CD4-positive, alpha-beta T cell treated with Interleukin-6 for 4 hours (primary cell): ENCODE measurements at regions not wholly inside any gene's neighbourhood (a gene's known extent, or its start where the extent isn't known, plus 50 kb on each side); places are given as distances from the start of the nearest gene placed in this dataset.
"Not testable (repeated sequence)": the region's sequence is repeated elsewhere in the genome, so short reads cannot be mapped to it uniquely, and the experiment has no call there.

Source experiments
- DNase-seq: peaks from one replicate; pipeline ENCODE4 v3.0.0-alpha.2; 2020; ENCODE audit warnings: mixed read lengths

GRCh38 chr1:82073659-82074058 lies 272.9 kb downstream of the ADGRL2 start:
- DNase-seq: no peak

GRCh38 chr1:82073071-82073470 lies 272.3 kb downstream of the ADGRL2 start:
- DNase-seq: no peak

DNA sequence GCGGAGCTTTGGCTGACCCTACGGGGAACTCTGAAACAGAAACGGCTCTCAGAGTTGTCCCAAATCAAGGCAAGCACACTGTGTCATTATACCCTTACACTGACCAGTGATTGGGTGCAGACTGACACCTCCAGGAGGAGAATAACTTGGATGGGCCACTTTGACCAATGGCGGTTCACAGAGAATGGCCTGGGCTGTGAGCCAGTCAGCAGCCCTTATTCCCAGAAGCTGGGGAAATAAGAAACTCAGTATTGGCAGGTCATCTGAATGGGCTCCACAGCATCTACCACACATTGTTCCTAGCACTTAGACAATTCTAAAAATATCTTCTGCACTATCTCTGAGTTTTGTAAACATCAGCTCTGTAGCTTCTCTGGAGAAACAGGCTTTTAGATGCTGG lies 265.2 kb downstream of the ADGRL2 start:
- no peak for DNase-seq

- no peak for DNase-seq
Observed at GRCh38 chr1:82064691-82065090, 264.0 kb downstream of the ADGRL2 start.

DNA sequence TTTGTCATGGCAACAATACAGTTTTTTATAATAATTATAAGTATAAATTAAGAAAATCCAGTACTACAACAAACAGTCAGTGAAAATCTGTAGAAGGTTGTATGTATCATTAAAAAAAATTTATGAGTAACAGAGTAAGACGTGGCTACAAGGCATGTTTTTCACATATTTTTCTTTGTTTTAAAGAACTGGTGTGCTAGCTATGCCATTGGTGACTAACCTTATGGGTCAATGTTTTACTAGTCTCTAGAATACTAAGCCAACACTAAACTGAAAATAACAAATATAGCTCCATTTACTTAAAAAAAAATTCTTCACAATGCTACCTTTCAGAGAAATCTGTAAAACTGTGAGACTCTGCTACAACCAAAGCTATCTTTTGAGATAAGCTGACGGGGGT lies 261.5 kb downstream of the ADGRL2 start:
- DNase-seq: no peak

DNA sequence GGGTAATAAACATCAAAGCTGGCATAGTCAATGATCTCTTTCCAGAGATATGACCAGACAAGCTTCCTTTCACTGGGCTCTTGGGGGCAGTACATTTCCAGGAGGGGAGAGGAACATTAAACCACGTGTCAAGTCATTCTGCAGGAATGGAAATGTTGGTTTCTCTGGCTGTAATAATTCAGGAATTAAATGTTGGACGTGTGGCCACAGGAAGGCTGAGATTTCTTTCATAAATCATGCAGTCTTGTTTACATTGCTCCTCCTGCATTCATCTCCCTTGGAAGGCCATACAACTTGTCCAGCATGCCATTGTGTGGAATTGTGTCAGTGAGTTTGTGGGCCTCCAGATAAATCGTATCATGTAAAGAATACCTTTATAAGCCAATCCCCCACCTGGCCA lies 259.2 kb downstream of the ADGRL2 start:
- no peak for DNase-seq

- no peak for DNase-seq
Observed at GRCh38 chr1:82057011-82057410, 256.3 kb downstream of the ADGRL2 start.

- not testable (repeated sequence) for DNase-seq
Observed at GRCh38 chr1:82055375-82055774, 254.6 kb downstream of the ADGRL2 start.

DNA sequence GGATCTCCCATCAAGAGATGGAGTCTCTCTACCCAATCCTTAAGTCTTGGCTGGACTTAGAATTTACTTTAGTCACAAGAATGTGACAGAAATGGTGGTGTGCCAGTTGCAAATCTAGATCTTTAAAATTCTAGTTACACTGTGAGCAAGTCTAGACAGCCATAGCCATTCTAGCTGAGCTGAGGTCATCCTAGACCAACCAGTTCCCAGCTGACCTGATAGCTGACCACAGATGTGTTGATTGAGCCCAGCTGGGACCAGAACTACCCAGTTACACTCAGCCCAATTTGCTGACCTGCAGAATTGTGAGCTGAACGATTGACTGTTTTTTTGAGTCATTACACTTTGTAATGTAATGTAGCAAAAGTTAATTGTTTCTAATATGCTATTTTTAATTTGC lies 251.8 kb downstream of the ADGRL2 start:
- no peak for DNase-seq

DNA sequence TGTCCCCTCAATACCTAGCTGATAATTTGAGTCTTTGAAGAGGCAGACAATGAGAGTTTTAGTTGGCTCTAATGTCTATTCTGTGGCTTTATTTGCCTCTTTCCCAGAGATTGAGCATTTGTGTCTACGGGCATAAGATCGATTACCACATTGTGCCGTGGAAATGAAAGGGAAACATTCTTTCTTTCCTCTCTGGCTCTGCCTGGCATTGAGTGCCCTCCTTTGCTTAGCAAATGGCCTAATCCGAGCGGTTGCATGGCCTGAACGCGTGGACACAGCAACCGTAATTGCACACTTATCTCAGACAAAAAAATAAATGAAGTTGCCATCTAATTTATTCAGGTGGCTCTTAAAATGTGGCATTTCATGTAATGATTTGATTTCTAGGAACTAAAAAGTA lies 247.9 kb downstream of the ADGRL2 start:
- no peak for DNase-seq

GRCh38 chr1:82045221-82045620 lies 244.5 kb downstream of the ADGRL2 start:
- DNase-seq: no peak

DNA sequence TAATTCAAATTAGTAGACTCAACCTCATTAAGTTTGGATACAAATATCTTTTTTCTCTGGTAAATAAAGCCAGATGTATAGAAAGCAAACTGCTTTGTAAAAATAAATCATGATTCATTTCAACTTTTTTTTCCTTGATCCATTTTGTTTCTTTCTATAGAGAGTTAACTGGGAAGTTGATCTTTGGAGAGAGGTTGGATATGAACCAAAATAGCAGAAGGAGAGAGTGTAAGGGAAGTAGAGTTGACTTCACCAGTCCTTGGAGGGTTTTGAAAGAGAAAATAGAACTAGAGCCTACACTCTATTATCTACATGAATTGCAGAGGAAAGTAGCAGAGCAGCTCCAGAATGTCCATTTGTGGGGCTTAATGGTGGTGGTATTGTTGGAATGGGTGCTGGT lies 243.8 kb downstream of the ADGRL2 start:
- no peak for DNase-seq

DNA sequence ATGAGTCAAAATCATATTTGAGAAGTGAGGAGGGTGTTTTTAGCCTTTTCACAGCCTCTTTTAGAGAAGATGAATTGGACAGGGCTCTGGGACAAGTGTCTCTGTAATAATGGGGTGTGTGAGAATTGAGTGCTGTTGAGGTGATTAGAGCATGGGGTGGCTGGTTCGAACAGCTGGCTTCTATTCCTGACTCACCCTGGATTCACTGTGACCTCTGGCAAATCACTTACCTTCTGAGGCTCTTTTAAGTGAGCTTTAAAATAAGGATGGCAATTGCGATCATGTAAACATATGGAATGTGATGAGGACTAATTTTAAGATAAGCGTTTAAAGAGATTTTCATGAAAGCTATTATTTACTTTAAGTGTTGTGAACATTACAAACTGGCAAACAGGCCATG lies 243.4 kb downstream of the ADGRL2 start:
- DNase-seq: no peak

- no peak for DNase-seq
Observed at GRCh38 chr1:82042306-82043060, 241.7 kb downstream of the ADGRL2 start.
